Activated CD4-positive, alpha-beta T cell treated with anti-CD3 and anti-CD28 coated beads, Interleukin-10, Interleukin-2, amounts not matched to agents 100 ng/mL and 50 ng/mL, durations not matched to agents 16 hours and 8 hours (primary cell): ENCODE measurements at regions not wholly inside any gene's neighbourhood (a gene's known extent, or its start where the extent isn't known, plus 50 kb on each side); places are given as distances from the start of the nearest gene placed in this dataset.
"Not testable (repeated sequence)": the region's sequence is repeated elsewhere in the genome, so short reads cannot be mapped to it uniquely, and the experiment has no call there.

Experiments
- DNase-seq: peaks from one replicate; pipeline ENCODE4 v3.0.0-alpha.2; 2020

GRCh38 chr1:200317236-200317635 is 92.6 kb downstream of the ZNF281 start:
- no peak for DNase-seq

- no peak for DNase-seq
Measured at GRCh38 chr1:200316148-200316803, 93.6 kb downstream of the ZNF281 start.

- no peak for DNase-seq
Measured at GRCh38 chr1:200314085-200314750, 95.6 kb downstream of the ZNF281 start.

GRCh38 chr1:200311256-200311655 is 98.6 kb downstream of the ZNF281 start:
- DNase-seq = no peak

GRCh38 chr1:200310824-200311223 is 99.0 kb downstream of the ZNF281 start:
- no peak for DNase-seq

GRCh38 chr1:200307755-200308066 is 102.1 kb downstream of the ZNF281 start:
- no peak for DNase-seq

- peak; percentile 53 for DNase-seq
Measured at GRCh38 chr1:200306944-200307754, 102.7 kb downstream of the ZNF281 start.

- no peak for DNase-seq
Measured at GRCh38 chr1:200305806-200306205, 104.0 kb downstream of the ZNF281 start.

- DNase-seq = no peak
Measured at GRCh38 chr1:200304171-200304570, 105.7 kb downstream of the ZNF281 start.

GRCh38 chr1:200302921-200303290 is 106.9 kb downstream of the ZNF281 start:
- no peak for DNase-seq

- peak; percentile 55 for DNase-seq
Measured at GRCh38 chr1:200302192-200302920, 107.5 kb downstream of the ZNF281 start.

GRCh38 chr1:200301152-200301551 is 108.7 kb downstream of the ZNF281 start:
- DNase-seq = no peak

- DNase-seq = no peak
Measured at GRCh38 chr1:200299571-200299970, 110.3 kb downstream of the ZNF281 start.

- DNase-seq = no peak
Measured at GRCh38 chr1:200298242-200298641, 111.6 kb downstream of the ZNF281 start.

GRCh38 chr1:200296091-200296661 is 113.7 kb downstream of the ZNF281 start:
- DNase-seq = no peak

- DNase-seq = no peak
Measured at GRCh38 chr1:200294241-200294640, 115.6 kb downstream of the ZNF281 start.

- no peak for DNase-seq
Measured at GRCh38 chr1:200292699-200293098, 117.1 kb downstream of the ZNF281 start.

- DNase-seq = no peak
Measured at GRCh38 chr1:200291106-200291505, 118.7 kb downstream of the ZNF281 start.

- peak; percentile 7 for DNase-seq
Measured at GRCh38 chr1:200290010-200290685, 119.7 kb downstream of the ZNF281 start.

- no peak for DNase-seq
Measured at GRCh38 chr1:200288226-200288625, 121.6 kb downstream of the ZNF281 start.

- DNase-seq = not testable (repeated sequence)
Measured at GRCh38 chr1:200284236-200284635, 125.6 kb downstream of the ZNF281 start.

GRCh38 chr1:200282497-200283122 is 127.2 kb downstream of the ZNF281 start:
- DNase-seq = no peak
